GM19372 (cell line): ENCODE measurements at regions not wholly inside any gene's neighbourhood (a gene's known extent, or its start where the extent isn't known, plus 50 kb on each side); places are given as distances from the start of the nearest gene placed in this dataset.

Experiments
- ATAC-seq: cut with Tn5 transposase; IDR thresholded peaks from one replicate; pipeline ENCODE4 v1.9.1; 2021; ENCODE audit warnings: mild to moderate bottlenecking, low read depth, moderate library complexity; ENCODE audit not compliant: unreplicated experiment

GRCh38 chr5:104800440-104801048, 1238.0 kb upstream of the NUDT12 start:
- ATAC-seq = no peak

GRCh38 chr5:104793755-104794080, 1231.1 kb upstream of the NUDT12 start:
- no peak for ATAC-seq

GRCh38 chr5:104793031-104793754, 1230.6 kb upstream of the NUDT12 start:
- ATAC-seq = no peak

- no peak for ATAC-seq
Observed at GRCh38 chr5:104789366-104789765, 1226.8 kb upstream of the NUDT12 start.

- ATAC-seq = no peak
Observed at GRCh38 chr5:104785097-104785496, 1222.5 kb upstream of the NUDT12 start.

- no peak for ATAC-seq
Observed at GRCh38 chr5:104774372-104774771, 1211.8 kb upstream of the NUDT12 start.

GRCh38 chr5:104764197-104764596, 1201.6 kb upstream of the NUDT12 start:
- ATAC-seq = no peak

- ATAC-seq = no peak
Observed at GRCh38 chr5:104763216-104763615, 1200.6 kb upstream of the NUDT12 start.

GRCh38 chr5:104757915-104758314, 1195.3 kb upstream of the NUDT12 start:
- ATAC-seq = no peak

- no peak for ATAC-seq
Observed at GRCh38 chr5:104755806-104756205, 1193.2 kb upstream of the NUDT12 start.

GRCh38 chr5:104754311-104754995, 1191.9 kb upstream of the NUDT12 start:
- ATAC-seq = no peak

- ATAC-seq = no peak
Observed at GRCh38 chr5:104751969-104752368, 1189.4 kb upstream of the NUDT12 start.

GRCh38 chr5:104739905-104740304, 1177.3 kb upstream of the NUDT12 start:
- no peak for ATAC-seq

- ATAC-seq = no peak
Observed at GRCh38 chr5:104739503-104739902, 1176.9 kb upstream of the NUDT12 start.

GRCh38 chr5:104736073-104736472, 1173.5 kb upstream of the NUDT12 start:
- no peak for ATAC-seq

- ATAC-seq = no peak
Observed at GRCh38 chr5:104734046-104734445, 1171.5 kb upstream of the NUDT12 start.

GRCh38 chr5:104733063-104733669, 1170.6 kb upstream of the NUDT12 start:
- no peak for ATAC-seq

- ATAC-seq = no peak
Observed at GRCh38 chr5:104731331-104731730, 1168.7 kb upstream of the NUDT12 start.

- no peak for ATAC-seq
Observed at GRCh38 chr5:104708027-104708426, 1145.4 kb upstream of the NUDT12 start.

GRCh38 chr5:104706600-104706999, 1144.0 kb upstream of the NUDT12 start:
- no peak for ATAC-seq

- ATAC-seq = no peak
Observed at GRCh38 chr5:104702212-104702611, 1139.6 kb upstream of the NUDT12 start.
